HG03571 (cell line): ENCODE measurements at regions not wholly inside any gene's neighbourhood (a gene's known extent, or its start where the extent isn't known, plus 50 kb on each side); places are given as distances from the start of the nearest gene placed in this dataset.

Experiments used
- ATAC-seq: cut with Tn5 transposase; IDR thresholded peaks from one replicate; pipeline ENCODE4 v1.9.1; 2021; ENCODE audit not compliant: unreplicated experiment

- no peak for ATAC-seq
Measured at GRCh38 chr9:107756091-107756490, 266.5 kb upstream of the KLF4 start.

DNA sequence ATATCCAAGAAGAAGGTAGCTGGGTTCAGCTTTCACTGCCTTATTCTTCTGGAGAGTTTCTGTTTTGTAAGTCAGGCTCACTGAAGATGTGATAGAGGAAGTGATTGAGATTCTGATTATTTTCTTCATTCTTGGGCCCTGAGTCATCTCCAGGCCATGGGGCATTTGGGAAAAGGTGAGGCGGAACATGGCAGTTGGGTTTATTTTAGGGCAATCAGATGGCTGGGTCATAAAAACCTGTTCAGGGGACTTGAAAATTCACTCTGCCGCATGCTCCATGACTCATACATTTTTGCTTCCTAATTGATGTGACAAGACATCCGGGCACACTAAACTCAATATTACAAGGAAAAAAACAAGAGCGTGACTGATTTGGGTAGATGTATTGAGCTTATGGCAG lies 265.7 kb upstream of the KLF4 start:
- no peak for ATAC-seq

- peak; percentile 60 for ATAC-seq
Measured at GRCh38 chr9:107751567-107752210, 262.1 kb upstream of the KLF4 start.

GRCh38 chr9:107750741-107751566 lies 261.4 kb upstream of the KLF4 start:
- ATAC-seq = no peak

- no peak for ATAC-seq
Measured at GRCh38 chr9:107749787-107750444, 260.3 kb upstream of the KLF4 start.

GRCh38 chr9:107744873-107745272 lies 255.3 kb upstream of the KLF4 start:
- no peak for ATAC-seq

- no peak for ATAC-seq
Measured at GRCh38 chr9:107742531-107743309, 253.2 kb upstream of the KLF4 start.

GRCh38 chr9:107740088-107740980 lies 250.8 kb upstream of the KLF4 start:
- ATAC-seq = no peak

GRCh38 chr9:107739601-107740082 lies 250.1 kb upstream of the KLF4 start:
- no peak for ATAC-seq

DNA sequence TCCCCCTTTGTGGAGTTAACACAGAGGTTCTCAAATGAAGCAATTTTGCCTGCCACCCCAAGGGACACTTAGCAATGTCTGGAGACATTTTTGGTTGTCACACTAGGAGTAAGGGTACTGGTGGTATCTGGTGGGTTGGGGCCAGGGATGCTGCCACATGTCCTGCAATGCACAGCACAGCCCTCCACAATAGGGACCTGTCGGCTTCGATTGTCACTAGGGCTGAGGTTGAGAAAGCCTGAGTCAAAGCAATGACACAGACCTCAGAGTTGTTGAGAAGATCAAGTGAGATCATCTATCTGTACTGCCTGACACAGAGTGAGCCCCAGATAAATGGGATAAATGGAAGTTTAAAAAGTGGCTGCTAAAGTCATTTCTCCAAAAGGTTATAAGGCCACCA lies 249.2 kb upstream of the KLF4 start:
- no peak for ATAC-seq

DNA sequence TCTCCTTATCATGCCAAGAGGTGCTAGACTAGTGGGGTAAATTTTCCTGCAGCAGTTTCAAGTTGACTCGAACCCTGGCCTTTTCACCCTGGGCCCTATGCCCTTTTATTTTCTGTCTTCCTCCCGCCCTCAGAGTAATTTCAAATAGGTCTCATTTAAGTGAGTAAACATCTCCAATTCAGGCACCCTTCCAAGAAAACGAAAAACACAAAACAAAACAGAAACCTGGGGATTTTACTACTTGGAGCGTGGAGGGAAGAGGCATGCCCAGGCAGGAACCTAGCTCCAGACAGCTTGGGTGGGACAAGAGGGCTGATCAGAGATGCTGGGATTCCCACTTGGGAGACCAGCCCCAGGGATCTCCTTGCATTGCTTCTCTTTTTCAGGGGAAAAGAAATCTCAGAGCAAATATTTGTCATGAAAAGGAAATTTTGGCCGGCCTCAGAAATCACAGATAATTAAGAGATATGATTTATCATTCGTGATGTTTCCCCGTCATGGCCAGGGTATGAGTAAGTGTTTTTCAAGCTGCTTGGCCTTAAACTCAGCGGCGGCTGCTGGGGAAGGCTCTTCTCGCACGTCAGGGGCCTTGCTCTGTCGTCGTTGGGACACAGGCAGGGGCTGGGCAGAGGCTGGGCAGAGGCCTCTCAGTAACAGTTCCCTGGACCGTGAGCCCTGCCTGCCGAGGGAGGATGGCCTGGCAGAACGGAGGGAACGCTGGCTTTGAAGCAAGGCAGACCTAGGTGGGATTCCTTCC lies 248.6 kb upstream of the KLF4 start:
- ATAC-seq = no peak

DNA sequence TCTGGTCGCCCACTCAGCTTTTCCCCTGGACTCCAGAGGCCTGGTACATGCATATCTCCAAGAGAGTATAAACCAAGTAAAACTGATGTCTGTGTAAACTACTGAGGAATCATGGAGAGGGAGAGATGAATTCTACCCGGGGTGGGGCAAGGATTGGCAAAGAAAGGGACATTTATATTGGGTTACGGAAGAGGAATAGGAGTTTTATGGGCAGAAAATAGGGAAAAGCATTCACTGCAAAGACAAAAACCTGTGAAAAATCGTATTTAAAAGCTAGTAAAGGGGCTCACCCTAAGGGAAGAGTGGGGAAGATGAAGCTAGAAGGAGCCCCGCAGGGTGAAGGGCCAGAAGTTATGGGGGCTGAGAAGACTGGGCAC lies 248.0 kb upstream of the KLF4 start:
- ATAC-seq = no peak

- ATAC-seq = no peak
Measured at GRCh38 chr9:107735821-107736220, 246.3 kb upstream of the KLF4 start.

DNA sequence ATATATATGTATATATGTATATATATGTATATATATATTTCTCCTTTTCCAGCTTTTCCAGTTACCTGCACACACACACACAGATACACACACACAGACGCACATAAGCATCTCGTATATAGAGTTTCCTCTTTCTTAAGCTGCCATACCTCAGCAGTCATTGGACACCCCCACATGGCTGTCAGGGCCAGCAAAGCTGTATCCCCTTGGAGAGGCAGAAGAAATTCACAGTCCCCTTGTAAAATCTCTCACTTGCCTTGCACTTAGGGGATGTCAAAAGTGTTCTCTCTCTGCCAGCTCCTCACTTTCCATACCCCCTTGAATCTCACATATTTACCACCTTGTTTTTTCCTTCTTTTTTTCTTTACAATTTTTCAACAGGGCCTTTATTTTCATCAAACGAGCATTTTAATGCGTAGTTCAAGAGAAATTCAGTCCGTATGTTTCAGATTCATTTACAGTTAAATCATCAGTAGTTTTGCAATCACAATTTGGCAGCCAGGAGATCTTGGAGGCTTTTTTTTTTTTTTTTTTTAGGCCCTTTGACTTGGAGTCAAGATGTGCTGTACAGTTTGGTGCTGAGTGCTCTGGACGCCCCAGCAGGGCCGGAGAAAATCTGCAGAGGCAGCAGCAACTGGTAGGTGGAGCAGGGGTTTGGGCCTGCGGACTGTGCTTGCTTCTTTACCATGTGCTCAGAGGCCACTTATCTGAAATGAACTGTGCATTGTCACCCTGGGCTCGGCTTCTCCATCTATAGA lies 244.9 kb upstream of the KLF4 start:
- ATAC-seq = no peak

DNA sequence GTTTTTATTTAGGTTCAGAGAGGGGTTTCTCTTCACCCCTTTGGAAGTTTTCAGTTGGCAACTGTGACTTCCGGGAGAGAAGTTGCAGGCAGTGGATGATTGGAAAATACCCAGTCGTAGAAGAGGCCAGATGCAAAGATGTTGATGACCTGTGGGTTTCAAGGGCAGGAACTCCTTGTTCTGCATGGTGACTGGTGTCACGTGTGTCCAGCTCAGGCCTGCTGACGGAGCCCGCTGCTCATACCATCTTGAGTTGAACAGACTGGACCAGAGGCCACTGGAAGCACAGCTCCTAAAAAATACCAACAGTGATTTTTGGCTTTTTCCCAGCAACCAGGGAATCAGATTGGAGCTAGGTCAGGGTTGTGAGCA lies 243.9 kb upstream of the KLF4 start:
- no peak for ATAC-seq

- ATAC-seq = no peak
Measured at GRCh38 chr9:107732781-107733522, 243.4 kb upstream of the KLF4 start.

- no peak for ATAC-seq
Measured at GRCh38 chr9:107731115-107731762, 241.7 kb upstream of the KLF4 start.

DNA sequence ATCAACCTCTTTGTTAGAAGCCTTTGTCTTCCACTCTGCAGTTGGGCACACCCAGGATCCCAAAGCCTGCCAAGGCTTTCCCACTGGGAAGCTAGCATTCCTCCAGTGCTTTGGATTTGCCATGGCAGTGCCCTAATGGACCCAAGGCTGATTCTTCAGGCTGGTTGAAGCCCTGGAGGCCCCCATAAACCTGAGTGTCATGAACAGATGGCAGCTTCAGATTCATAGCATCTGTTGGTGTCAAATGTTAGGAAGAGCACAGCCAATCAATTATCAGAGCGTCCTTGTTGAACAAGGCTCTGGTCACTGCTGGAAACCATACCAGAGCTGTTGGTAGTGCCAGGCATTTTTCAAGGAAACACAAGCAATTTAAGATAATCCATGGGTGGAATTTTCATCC lies 241.1 kb upstream of the KLF4 start:
- ATAC-seq = no peak
